ENCODE measurements at regions not wholly inside any gene's neighbourhood (a gene's known extent, or its start where the extent isn't known, plus 50 kb on each side); places are given as distances from the start of the nearest gene placed in this dataset.

GRCh38 chr2:7132753-7133152 lies 215.5 kb downstream of the RNF144A start:
- TF ChIP-seq, protein P1, sequence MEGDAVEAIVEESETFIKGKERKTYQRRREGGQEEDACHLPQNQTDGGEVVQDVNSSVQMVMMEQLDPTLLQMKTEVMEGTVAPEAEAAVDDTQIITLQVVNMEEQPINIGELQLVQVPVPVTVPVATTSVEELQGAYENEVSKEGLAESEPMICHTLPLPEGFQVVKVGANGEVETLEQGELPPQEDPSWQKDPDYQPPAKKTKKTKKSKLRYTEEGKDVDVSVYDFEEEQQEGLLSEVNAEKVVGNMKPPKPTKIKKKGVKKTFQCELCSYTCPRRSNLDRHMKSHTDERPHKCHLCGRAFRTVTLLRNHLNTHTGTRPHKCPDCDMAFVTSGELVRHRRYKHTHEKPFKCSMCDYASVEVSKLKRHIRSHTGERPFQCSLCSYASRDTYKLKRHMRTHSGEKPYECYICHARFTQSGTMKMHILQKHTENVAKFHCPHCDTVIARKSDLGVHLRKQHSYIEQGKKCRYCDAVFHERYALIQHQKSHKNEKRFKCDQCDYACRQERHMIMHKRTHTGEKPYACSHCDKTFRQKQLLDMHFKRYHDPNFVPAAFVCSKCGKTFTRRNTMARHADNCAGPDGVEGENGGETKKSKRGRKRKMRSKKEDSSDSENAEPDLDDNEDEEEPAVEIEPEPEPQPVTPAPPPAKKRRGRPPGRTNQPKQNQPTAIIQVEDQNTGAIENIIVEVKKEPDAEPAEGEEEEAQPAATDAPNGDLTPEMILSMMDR (IDR thresholded peaks at IDR 0.05) = no peak
- TF ChIP-seq POLR2A (IDR thresholded peaks at IDR 0.05) = no peak
